ENCODE measurements at regions not wholly inside any gene's neighbourhood (a gene's known extent, or its start where the extent isn't known, plus 50 kb on each side); places are given as distances from the start of the nearest gene placed in this dataset.
"Not testable (repeated sequence)": the region's sequence is repeated elsewhere in the genome, so short reads cannot be mapped to it uniquely, and the experiment has no call there.

DNA sequence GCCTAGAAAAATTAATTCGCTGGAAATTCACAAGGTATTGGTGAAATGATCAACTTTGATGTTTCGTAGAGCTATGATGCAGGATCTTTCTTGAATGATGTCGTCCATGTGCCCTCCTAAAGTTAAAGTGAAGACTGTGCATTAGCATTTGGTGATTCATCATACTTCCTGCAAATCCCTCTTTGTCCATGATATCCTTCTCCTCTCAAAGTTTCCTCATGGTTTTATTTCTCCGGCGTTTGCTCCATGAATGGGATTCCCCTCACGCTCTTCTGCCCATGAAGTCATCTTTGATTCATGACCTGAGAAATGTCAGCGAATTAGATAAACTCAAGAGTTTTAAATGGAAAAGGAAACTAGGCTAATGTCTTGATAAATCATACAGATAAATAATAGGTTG is 372.7 kb downstream of the PSAT1 start:
- no peak for DNase-seq (ENCODE audit: low spot score)

DNA sequence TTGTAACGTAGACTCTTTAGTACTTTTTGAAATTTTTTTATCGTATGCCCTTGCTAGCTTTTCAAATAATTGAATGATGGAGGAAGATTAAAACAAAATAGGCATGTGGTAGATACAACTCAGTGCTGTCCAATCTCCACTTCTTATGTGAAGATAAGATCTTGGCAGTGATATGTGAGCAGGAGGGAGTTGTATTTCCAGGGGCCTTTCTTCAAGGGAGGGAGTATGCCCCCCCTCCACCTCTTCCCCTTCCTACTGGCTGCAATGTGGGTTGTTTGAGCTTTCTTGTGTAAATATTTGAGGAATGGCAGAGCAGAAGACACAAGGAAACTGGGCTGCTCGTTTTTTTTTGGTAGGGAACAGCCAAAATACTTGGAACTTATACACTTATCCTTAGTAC is 374.9 kb downstream of the PSAT1 start:
- DNase-seq (ENCODE audit: low spot score): no peak

DNA sequence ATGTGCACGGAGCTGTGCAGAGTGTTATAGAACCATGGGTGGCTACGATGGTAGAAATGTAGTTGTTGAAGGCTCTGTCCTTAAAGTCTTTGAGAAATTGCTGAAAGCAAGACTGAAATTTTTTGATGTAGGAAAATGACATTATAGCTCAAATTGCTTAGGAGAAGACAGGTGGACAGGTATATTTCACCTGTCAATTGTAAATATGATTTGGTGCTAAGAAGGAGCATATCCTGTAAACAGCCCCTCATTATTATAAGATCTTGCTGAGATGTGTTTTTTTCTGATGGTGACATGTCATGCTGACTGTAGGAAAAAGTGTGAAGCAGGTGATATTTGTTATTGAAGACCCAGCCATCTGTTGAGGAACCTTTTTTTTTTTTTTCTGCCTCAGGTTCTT is 377.9 kb downstream of the PSAT1 start:
- no peak for DNase-seq (ENCODE audit: low spot score)

DNA sequence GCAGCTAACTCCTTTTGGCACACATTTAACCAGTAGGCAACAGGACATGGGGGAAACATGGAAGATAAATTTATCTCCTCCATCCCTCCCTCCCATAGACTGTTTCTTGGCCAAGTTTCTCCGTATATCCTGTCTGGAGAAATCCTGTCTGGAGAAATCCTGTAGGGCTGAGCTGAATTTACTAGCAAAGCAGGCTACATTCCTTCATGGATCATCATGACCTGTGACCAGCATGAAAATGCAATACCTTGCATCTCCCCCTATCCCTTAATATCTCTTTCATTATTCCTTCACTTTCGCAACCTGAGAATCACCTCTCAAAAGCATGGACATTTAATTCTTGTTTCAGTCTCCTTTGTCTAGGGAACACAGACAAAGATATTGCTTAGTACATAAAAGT is 379.1 kb downstream of the PSAT1 start:
- no peak for DNase-seq (ENCODE audit: low spot score)

DNA sequence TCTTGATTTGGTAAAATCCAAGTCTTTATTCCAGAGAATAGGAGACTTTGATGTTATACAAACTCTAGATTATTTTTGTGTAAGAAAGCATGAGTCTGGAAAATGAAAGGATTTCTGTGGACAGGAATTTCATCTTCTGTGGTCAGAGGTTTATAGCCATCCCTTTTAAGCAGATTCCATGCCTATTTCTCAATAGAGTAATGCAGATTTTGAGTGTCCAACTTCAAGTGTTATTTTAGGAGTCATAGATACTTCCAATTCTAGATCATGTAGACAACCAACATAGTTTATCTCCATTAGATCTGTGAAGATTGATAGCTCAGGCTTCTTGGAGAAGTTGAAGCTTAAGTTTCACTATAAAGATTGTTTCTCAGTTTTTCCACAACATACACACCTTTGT is 379.7 kb downstream of the PSAT1 start:
- DNase-seq (ENCODE audit: low spot score): no peak

DNA sequence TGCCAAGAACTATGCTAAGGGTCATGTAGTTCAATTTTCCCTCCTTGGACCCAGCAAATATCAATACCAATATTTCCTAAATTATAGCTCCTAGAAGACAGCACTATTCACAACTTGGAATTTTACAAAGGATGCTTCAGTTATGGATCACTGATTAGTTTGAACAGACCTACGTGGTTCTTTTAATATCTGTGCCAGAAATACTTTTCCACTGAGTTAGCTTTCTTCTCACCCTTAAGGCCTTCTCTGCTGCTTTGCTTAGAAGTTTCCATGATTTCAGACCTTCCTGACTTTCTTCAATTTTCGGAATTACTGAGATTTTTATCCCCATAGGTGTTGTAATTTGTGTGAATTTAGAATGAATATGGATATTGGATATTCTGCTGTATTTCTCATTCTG is 380.4 kb downstream of the PSAT1 start:
- no peak for DNase-seq (ENCODE audit: low spot score)

DNA sequence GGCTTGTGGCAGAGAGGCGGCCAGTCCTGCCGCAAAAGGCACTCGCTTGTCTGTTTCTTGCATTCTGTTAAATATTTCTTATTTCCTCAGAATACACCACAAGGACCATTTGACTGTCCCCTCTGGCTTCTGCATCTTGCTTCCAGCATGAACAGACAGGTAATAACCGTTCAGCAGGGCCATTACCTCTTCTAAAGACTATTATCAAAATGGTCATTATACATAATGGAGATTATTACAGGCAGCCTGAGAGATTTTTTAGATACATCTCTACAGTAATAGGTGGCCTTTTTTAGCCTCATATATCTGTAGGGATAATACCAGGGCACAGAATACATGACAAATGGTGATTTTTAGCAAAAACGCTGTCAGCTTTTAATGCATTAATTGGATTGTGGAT is 382.0 kb downstream of the PSAT1 start:
- DNase-seq (ENCODE audit: low spot score): no peak

DNA sequence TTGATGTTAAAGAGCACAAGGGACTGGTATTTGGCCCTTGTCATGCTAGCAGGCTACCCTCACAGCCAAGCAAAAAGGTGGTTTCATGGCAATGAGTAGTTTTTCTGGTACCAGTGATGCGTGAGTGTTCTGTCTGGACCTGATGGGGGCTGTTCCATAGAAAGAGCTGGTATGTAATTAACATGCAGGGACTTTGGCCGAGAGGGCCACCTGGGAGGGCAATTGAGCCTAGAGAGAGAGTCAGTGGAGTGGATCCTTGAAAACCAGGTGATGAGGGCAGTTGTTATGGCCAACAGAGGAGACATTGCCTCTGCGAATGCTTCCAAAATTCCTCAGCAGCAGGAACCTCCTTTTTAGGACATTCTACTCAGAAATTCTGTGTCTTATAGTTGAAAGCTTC is 383.3 kb downstream of the PSAT1 start:
- no peak for DNase-seq (ENCODE audit: low spot score)

DNA sequence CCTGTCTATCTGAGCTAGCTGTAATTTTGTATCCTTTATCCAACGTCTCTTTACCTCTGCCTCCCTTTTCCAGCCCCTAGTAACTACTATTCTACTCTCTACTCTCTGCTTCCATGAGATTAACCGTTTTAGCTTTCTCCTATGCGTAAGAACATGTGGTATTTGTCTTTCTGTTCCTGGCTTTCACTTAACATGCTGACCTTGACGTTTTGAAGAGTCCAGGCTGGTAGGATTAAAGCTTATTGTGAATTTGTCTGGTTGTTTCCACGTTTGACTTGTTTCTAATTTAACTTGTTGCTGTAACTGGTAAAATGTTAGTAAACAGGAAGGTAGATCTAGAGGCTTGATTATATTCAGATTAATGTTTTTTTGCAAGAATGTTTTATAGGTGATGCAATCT is 385.3 kb downstream of the PSAT1 start:
- no peak for DNase-seq (ENCODE audit: low spot score)

DNA sequence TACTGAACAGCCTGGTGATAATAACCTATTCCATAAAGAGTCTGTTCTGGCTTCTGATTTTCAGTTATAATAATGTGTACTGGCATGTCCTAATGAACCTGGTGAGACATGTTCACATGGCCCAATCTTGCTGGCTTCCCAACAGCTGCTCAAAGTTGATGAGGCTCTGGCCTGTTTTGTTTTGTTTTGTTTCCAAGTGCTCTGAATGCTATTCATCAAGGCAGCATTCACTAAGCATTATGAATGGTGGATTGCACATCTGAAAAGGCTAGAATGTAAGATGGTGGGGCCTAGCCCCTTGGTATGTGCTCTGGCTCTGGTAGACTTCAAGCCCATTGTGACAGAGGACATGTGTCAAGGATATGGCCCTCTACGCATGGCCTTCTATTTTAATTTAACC is 388.5 kb downstream of the PSAT1 start:
- DNase-seq (ENCODE audit: low spot score): peak; percentile 19

DNA sequence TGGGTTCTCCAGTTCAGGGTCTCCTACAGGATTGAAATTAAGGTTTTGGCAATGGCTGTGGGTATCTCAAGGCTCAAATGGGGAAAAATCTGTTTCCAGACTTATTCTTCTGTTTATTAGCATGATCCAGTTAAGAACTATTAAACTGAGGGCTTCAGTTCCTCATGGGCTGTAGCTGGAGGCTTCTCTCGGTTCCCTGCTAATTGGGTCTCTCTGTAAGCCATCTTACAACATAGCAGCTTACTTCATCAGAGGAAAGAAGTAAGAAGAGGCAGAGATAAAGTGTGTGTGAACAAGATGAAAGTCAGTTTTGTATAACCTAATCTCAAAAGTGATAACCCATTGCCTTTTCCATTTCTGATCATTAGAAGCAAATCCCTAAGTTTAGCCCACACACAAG is 391.9 kb downstream of the PSAT1 start:
- DNase-seq (ENCODE audit: low spot score): no peak

DNA sequence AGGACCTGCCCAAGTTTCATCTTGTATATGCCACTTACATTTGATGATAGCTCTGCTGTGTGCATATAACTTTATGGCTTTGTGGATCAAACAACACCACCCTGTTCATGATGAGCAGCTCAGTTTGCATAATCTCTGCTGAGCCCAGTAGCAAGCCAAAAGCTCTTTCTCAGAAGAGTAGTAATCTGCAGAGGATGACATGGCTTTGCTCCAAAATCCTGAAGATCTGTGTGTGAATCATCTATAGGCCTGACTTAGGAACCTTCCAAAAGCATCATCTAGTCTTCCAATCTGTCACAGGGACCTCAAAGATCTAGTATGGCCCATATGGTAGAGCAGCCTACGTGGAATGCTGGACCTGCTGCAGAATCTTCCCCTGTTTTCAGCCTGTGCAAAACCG is 394.6 kb downstream of the PSAT1 start:
- no peak for DNase-seq (ENCODE audit: low spot score)

DNA sequence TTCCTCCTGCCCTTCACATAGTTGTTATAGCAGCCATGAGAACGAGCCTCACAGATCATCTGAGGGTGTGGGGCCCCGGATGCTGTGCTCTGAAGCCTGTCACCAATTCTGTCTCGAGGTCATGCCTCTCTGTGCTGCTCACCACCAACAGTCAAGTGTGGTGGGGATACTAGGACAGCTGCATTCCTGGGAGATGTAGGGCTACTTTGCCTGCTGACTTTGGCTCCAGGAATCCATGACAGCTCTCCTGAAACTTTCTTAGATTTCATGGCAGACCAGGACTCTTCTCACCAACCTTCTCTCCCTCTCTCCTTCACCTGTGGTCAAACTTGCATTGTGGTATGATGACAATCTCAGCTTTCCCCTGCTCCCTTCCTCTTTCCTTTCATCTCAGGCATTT is 395.9 kb downstream of the PSAT1 start:
- no peak for DNase-seq (ENCODE audit: low spot score)

DNA sequence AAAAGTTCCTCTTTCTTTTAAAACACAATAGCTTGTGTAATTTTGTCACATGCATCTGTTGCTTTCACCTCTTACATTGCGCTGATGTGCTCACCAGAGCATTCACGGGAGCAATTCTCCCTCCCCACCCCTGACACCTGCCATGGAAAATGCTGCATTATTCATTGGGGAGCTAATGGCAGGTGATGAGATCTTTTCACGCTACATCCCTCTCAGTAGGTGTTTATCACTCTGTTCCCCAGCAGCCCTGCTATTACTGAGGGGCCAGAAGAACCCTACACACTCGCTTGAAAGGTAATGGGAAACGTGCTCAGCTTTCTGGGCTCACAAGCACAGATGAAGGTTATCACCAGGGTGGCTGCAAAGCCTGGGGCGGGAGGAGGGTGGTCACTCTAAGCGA is 398.0 kb downstream of the PSAT1 start:
- DNase-seq (ENCODE audit: low spot score): no peak

DNA sequence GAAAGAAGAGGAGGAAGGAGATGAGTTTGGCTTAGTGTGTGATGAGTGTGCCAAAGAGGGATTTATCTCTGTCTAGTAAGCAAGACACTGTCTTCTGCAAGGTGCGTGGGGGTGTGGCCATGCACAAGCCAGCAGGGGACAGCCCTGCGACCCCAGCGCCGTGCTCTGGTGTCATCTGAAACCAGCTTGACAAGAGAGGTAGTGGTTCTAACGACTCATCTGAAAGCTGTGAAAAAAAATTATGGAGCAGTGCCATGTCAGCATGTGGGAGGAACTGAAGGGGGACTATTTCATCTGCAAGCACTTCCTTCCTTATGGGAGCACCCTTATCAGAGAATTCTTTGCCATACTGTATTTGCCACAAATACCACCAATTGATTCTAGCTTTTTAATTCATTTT is 398.6 kb downstream of the PSAT1 start:
- DNase-seq (ENCODE audit: low spot score): no peak

DNA sequence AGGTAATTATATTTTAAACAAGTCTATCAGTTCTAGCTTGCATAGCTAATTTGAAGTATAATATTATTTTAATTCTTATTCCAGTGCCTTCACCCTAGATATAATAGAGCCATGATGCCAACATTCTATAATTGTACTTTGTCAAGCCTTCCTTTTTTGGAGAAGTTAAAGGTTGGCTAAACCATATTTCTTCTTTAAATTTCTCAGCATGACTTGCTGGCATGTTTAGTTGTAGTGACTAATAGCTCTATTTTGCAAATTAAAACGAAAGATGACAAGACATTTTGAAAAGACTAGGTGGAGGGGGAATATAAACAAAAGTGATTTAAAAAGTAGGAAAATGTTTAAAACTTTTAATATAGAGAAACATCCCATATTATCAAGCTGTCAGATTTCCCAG is 400.7 kb downstream of the PSAT1 start:
- no peak for DNase-seq (ENCODE audit: low spot score)

DNA sequence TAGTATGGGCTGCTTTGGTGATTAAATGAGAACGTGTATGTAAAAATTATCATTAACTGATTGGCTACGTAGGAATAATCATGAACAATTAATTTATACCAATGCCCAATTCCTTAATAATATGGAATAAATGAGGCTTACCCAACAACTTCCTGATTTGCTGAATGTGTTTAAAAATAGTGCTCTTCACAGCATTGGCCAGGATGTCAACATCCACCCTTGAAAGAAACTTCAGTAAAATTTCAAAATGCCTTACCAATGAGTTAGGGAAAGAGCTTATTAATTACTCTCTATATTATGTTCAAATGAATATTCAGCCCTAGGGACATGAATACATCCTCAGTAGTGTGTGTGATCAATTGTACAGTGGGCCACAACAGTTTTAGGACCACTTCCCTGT is 401.4 kb downstream of the PSAT1 start:
- DNase-seq (ENCODE audit: low spot score): no peak

DNA sequence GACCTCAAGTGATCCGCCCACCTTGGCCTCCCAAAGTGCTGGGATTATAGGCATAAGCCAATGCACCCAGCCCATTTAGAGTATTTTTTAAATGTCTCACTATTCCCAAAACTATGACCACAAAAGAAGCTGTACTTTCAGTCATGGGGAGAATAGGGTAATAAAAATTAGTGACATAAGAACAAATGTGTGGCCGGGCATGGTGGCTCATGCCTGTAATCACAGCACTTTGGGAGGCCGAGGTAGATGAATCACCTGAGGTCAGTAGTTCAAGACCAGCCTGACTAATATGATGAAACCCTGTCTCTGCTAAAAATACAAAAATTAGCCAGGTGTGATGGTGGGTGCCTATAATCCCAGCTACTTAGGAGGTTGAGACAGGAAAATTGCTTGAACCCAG is 402.3 kb downstream of the PSAT1 start:
- not testable (repeated sequence) for DNase-seq (ENCODE audit: low spot score)

DNA sequence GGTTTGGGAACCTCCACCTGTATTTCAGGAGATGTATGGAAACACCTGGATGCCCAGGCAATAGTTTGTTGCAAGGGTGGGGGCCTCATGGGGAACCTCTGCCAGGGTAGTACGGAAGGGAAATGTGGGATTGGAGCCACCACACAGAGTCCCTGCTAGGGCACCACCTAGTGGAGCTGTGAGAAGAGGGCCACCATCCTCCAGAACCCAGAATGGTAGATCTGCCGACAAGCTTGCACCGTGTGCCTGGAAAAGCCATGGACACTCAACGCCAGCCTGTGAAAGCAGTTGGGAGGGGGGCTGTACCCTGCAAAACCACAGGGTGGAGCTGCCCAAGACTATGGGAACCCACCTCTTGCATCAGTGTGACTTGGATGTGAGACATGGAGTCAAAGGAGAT is 407.2 kb downstream of the PSAT1 start:
- DNase-seq (ENCODE audit: low spot score): not testable (repeated sequence)

DNA sequence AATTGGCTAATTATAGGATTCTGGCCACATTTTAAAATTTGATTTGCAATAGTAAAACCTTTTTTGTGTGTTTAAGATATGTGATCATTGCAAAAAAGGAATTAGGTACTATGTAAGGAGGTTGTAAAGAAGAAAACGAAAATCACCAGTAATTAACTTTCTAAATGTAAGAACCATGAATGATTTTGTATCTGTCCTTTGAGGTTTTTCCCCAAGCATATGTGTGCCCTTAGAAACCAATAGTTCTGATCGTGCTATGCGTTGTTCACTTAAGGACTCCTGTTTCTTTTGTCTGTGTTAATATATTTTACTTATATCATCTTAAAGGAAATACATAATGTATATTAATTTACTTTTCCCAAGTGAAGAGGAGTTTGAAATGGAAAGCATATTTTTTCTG is 410.2 kb downstream of the PSAT1 start:
- no peak for DNase-seq (ENCODE audit: low spot score)

DNA sequence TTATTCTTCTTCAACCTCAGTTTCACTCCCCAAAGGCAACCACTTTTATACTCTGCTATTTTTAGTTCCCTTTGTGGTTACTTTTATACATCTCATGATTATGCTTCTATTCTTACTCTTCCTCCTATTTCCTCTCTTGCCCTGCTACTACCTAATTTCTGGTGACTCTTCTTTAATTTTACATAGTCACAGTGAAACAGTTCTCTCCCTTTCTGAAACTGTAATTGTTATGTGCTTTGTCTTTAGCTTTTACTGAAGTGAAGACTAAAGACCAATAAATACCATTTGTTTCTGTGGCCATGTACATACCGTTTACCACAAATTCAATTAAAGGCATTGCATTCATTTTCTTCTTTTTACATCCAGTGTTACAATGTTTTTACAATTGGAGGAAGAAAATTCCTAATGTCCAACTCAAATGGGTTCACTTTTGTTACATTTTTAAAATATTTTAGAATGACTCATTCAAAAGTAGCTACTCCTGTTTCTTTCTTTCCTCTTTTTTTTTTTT is 410.6 kb downstream of the PSAT1 start:
- DNase-seq (ENCODE audit: low spot score): no peak

DNA sequence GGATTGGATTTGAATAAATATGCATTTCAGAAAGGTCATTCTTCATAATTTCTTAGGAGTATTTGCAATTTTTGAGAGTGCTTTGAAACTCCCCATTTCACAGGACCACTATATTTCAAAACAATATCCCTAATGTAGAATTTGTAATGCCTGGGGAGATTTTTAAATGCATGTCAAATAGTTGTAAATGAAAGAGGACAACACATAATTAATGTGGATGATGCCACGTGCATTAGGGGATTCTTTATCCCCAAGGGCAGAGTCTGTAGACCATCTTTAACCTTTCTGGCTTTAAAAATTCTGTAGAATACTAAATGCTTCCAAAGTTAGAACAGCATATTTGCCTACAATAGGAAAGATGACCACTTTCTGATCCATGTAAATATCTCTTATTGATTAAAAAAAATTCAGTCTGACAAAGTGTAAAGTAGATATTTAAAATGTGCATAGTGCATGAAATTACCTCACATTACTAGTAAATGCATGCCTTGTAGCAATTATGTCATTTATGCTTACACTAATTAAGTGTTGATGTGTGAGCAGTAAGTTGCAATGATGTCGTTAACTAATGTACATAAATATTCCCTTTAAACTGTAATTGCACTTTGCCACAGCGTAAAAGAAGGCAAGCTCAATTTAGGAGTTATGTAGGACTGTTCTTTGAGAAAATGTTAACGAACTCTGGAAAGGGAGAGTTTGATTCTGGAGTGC is 416.1 kb downstream of the PSAT1 start:
- no peak for DNase-seq (ENCODE audit: low spot score)

DNA sequence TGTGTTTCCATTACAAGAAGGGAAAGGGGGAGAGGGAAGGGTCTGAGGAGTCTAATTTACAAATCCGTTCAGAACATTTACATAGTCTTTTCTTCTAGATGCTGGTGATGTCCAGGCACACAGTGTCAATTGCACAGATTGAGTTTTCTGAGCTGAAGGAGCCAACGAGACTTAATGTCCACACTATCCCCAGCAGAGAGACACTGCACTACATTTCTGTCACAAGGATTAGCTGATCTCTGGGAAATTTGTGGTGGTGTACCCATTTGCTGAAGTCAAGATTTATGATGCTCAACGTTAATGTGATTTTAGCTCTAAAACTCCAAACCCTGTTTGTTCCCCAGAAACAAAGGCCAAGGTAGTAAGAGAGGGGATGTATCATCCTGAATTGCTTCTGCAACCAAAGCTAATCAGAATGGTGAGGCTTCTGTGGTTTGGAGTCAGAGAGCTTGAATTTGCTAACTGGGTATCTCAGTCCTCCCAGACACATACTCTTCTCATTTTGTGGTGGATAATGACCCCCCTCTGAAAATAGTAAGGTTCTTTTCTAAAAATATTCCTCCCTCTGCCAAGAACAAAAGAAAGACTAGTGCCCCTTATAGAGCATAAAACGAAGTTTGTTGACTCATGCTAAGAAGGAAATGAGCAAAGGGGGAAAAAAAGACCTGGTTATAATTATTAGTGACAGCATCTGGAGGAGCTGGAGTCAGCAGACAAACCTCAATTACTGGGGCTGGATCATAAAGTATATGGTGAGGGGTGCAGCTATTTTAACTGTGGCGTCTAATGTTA is 416.9 kb downstream of the PSAT1 start:
- DNase-seq (ENCODE audit: low spot score): no peak

DNA sequence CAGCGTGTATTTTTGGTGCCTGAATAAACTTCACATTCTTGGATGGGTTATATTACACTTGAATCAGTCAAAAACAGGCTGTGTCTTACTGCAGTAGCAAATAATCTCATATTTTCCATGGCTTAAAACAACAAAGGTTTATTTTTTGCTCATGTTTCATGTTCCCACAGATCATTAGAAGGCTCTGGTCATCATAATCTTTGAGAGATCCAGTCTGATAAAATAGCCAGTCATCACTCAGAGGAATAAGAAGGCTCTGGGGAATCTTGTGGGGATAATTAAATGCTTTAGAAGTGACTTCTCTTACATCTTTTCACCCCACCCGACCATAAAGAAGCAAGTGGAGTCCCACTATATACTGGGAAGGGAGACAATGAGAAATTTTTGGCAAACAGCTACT is 417.7 kb downstream of the PSAT1 start:
- no peak for DNase-seq (ENCODE audit: low spot score)

All from pons (tissue), 1 donor.